Astrocyte of the spinal cord (primary cell): ENCODE measurements at regions not wholly inside any gene's neighbourhood (a gene's known extent, or its start where the extent isn't known, plus 50 kb on each side); places are given as distances from the start of the nearest gene placed in this dataset.
"Not testable (repeated sequence)": the region's sequence is repeated elsewhere in the genome, so short reads cannot be mapped to it uniquely, and the experiment has no call there.

ENCODE experiments used
- DNase-seq: peaks from one replicate; pipeline ENCODE4 v3.0.0; 2011; ENCODE audit warnings: low read depth, low spot score
- H3K4me3 ChIP-seq: 2 replicates; pipeline ENCODE4 v1.5.1; 2011; ENCODE audit warnings: low read depth, mild to moderate bottlenecking, low read length, moderate library complexity
- CTCF ChIP-seq: IDR thresholded peaks from 2 replicates; pipeline ENCODE4 v1.5.1; 2012; ENCODE audit warnings: low read depth, mild to moderate bottlenecking, low read length, inconsistent platforms
- in situ Hi-C: cut with HindIII; loops from 2 replicates; pipeline ENCODE4 v1.10.0; 2017; ENCODE audit warnings: low sequenced_read_pairs

GRCh38 chr14:89514601-89515000 lies 97.6 kb upstream of the FOXN3 start:
- no peak for TF ChIP-seq CTCF
- no peak for DNase-seq
- no peak overlapping the region for H3K4me3 ChIP-seq
- in situ Hi-C loops, result no loop called here

GRCh38 chr14:89509891-89510290 lies 92.9 kb upstream of the FOXN3 start:
- H3K4me3 ChIP-seq, result no peak overlapping the region
- in situ Hi-C loops, result no loop called here
- no peak for TF ChIP-seq CTCF
- peak; percentile 57 for DNase-seq

GRCh38 chr14:89508863-89509262 lies 91.8 kb upstream of the FOXN3 start:
- no peak for DNase-seq
- in situ Hi-C loops, result no loop called here
- H3K4me3 ChIP-seq, result no peak overlapping the region
- TF ChIP-seq CTCF, result no peak

GRCh38 chr14:89507926-89508460 lies 91.0 kb upstream of the FOXN3 start:
- H3K4me3 ChIP-seq, result no peak overlapping the region
- TF ChIP-seq CTCF, result no peak
- in situ Hi-C loops, result no loop called here
- peak; percentile 52 for DNase-seq

GRCh38 chr14:89507521-89507920 lies 90.5 kb upstream of the FOXN3 start:
- TF ChIP-seq CTCF, result no peak
- no peak overlapping the region for H3K4me3 ChIP-seq
- peak; percentile 76 for DNase-seq
- in situ Hi-C loops, result no loop called here

GRCh38 chr14:89506891-89507452 lies 89.9 kb upstream of the FOXN3 start:
- in situ Hi-C loops, DNase-seq, H3K4me3 ChIP-seq: not testable (repeated sequence)

- no peak overlapping the region for H3K4me3 ChIP-seq
- no peak for TF ChIP-seq CTCF
- peak; percentile 82 for DNase-seq
- in situ Hi-C loops, result no loop called here
These were observed 87.7 kb upstream of the FOXN3 start for GRCh38 chr14:89504602-89505313.
